ENCODE measurements at regions not wholly inside any gene's neighbourhood (a gene's known extent, or its start where the extent isn't known, plus 50 kb on each side); places are given as distances from the start of the nearest gene placed in this dataset.

DNA sequence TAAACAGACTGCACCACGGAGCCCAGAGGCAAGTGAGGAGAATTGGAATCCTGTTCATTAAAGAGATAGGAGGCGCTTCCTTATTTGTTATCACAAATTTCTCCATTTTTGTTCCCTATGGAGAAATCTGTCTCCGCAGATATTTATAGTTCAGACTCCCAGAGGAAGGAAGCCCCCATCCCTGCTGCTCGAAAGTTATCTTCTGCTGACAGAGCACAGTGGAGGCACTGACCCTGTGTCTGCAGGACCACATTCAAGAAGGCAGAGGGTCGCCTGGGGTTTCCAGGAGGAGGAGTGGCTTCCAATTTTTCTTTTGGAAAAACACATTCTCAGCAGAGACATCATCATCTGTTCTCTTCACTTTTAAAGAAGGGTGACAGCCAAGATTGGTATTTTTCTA is 73.0 kb upstream of the GPR45 start (continued):
- TF ChIP-seq, protein P1, sequence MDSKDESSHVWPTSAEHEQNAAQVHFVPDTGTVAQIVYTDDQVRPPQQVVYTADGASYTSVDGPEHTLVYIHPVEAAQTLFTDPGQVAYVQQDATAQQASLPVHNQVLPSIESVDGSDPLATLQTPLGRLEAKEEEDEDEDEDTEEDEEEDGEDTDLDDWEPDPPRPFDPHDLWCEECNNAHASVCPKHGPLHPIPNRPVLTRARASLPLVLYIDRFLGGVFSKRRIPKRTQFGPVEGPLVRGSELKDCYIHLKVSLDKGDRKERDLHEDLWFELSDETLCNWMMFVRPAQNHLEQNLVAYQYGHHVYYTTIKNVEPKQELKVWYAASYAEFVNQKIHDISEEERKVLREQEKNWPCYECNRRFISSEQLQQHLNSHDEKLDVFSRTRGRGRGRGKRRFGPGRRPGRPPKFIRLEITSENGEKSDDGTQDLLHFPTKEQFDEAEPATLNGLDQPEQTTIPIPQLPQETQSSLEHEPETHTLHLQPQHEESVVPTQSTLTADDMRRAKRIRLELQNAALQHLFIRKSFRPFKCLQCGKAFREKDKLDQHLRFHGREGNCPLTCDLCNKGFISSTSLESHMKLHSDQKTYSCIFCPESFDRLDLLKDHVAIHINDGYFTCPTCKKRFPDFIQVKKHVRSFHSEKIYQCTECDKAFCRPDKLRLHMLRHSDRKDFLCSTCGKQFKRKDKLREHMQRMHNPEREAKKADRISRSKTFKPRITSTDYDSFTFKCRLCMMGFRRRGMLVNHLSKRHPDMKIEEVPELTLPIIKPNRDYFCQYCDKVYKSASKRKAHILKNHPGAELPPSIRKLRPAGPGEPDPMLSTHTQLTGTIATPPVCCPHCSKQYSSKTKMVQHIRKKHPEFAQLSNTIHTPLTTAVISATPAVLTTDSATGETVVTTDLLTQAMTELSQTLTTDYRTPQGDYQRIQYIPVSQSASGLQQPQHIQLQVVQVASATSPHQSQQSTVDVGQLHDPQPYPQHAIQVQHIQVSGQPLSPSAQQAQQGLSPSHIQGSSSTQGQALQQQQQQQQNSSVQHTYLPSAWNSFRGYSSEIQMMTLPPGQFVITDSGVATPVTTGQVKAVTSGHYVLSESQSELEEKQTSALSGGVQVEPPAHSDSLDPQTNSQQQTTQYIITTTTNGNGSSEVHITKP (tag by site-specific recombination; IDR thresholded peaks at IDR 0.05): no peak

DNA sequence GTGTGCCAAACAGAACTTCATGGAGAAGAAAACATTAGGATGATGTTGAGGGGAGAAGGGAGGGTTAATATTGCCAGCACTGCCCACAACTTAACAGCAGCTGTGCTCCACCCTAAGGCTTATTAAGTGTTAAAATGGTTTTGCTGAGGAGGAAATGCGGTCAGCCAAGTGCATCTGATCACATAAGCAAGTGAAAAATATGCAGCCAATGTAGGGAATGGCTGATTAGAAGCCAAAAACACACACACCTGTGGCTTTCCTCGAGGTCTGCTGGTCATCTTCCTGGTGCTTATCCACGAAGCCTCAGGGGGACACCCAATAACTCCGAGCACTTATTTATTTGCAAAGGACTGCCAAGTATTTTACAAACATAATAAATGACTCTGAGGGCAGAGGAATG is 66.3 kb upstream of the GPR45 start:
- Histone ChIP-seq H3K27ac (ENCODE audit: extremely low read depth, low read depth, low read length) (no peak overlapping the region), H3K4me3 (ENCODE audit: low read depth, low read length) (no peak overlapping the region), H3K9me3 (ENCODE audit: control insufficient read depth, insufficient read depth, low read depth, low read length) (no peaks in the 10 kb centered on the region), H3K4me1 (ENCODE audit: control insufficient read depth, insufficient read depth, low read length) (no peaks in the 10 kb centered on the region), H3K36me3 (ENCODE audit: control insufficient read depth in 2 of 2, insufficient read depth in 1 of 2, low read length in 2 of 2) (no peaks in the 10 kb centered on the region)
- POLR2A ChIA-PET: no interaction called here
- TF ChIP-seq SCRT2 (tag by site-specific recombination; IDR thresholded peaks at IDR 0.05): 0 out of 2 replicates have a peak, but pooled peaks have one; percentile 22
- TF ChIP-seq ZNF529 (tag by site-specific recombination; IDR thresholded peaks at IDR 0.05; ENCODE audit: insufficient replicate concordance): no peak
- CTCF ChIA-PET: interaction anchor here (0.6 to 1.5 kb wide), 3 partner anchors 61 to 71 kb away, joined by 3 to 6 read pairs (median 3); no protein-coding TSS in a partner anchor

DNA sequence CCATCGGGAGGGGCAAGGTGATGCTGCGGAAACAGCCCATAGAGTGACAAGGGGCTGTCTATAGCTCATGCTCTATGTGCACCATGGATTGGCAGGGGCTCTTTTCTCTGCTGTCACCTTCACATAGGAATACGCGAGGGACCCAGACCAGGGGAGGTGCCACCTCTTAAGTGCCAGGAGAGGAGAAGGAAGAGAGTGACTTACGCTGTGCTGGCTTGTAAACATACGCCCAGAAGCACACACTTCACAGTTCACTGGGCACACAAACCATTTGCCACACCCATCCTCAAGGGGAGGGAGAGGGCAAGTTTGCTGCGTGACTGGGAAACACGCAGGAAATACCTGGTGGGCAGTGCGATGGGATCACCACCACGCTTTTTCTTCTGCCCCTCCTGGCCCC is 65.1 kb upstream of the GPR45 start:
- no peaks in the 10 kb centered on the region for H3K36me3 ChIP-seq (ENCODE audit: control insufficient read depth in 2 of 2, insufficient read depth in 1 of 2, low read length in 2 of 2)
- H3K4me3 ChIP-seq (ENCODE audit: low read depth, low read length): no peak overlapping the region
- POLR2A ChIA-PET: no interaction called here
- TF ChIP-seq SP3 (tag by site-specific recombination; IDR thresholded peaks at IDR 0.05) (no peak), ZNF341 (tag by site-specific recombination; IDR thresholded peaks at IDR 0.05; ENCODE audit: low read depth) (0 out of 2 replicates have a peak, but pooled peaks have one; percentile 35), KLF1 (tag by site-specific recombination; IDR thresholded peaks at IDR 0.05) (peak; percentile 81)
- CTCF ChIA-PET: interaction anchor here (0.6 to 1.5 kb wide), 2 partner anchors 62 to 119 kb away, joined by 3 to 6 read pairs; no protein-coding TSS in a partner anchor
- H3K4me1 ChIP-seq (ENCODE audit: control insufficient read depth, insufficient read depth, low read length): no peaks in the 10 kb centered on the region
- no peak overlapping the region for H3K27ac ChIP-seq (ENCODE audit: extremely low read depth, low read depth, low read length)
- no peaks in the 10 kb centered on the region for H3K9me3 ChIP-seq (ENCODE audit: control insufficient read depth, insufficient read depth, low read depth, low read length)

DNA sequence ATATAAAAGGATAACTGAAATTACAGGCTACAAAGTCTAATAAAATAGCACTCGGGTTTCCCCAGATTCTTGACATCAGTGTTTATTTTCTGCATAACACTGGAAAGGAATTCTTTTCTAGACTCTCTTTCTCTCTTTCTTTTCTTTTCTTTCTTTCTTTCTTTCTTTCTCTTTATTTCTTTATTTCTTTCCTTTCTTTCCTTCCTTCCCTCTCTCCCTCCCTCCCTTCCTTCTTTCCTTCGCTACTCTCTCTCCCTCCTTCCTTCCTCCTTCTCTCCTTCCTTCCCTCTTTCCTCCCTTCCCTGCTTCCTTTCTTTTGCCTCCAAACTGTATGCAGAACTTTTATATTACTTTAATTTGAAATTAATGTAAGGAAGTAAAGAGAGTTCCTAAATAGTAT is 64.5 kb upstream of the GPR45 start:
- H3K4me1 ChIP-seq (ENCODE audit: control insufficient read depth, insufficient read depth, low read length): no peaks in the 10 kb centered on the region
- H3K27ac ChIP-seq (ENCODE audit: extremely low read depth, low read depth, low read length): no peak overlapping the region
- no peak overlapping the region for H3K4me3 ChIP-seq (ENCODE audit: low read depth, low read length)
- peak; percentile 45 for TF ChIP-seq ZNF366 (tag by site-specific recombination; conservative IDR thresholded peaks at IDR 0.05)
- TF ChIP-seq ZNF830 (tag by site-specific recombination; IDR thresholded peaks at IDR 0.05; ENCODE audit: low read depth): no peak
- ChIA-PET POLR2A (no interaction called here), CTCF (no interaction called here)
- H3K36me3 ChIP-seq (ENCODE audit: control insufficient read depth in 2 of 2, insufficient read depth in 1 of 2, low read length in 2 of 2): no peaks in the 10 kb centered on the region
- no peaks in the 10 kb centered on the region for H3K9me3 ChIP-seq (ENCODE audit: control insufficient read depth, insufficient read depth, low read depth, low read length)

DNA sequence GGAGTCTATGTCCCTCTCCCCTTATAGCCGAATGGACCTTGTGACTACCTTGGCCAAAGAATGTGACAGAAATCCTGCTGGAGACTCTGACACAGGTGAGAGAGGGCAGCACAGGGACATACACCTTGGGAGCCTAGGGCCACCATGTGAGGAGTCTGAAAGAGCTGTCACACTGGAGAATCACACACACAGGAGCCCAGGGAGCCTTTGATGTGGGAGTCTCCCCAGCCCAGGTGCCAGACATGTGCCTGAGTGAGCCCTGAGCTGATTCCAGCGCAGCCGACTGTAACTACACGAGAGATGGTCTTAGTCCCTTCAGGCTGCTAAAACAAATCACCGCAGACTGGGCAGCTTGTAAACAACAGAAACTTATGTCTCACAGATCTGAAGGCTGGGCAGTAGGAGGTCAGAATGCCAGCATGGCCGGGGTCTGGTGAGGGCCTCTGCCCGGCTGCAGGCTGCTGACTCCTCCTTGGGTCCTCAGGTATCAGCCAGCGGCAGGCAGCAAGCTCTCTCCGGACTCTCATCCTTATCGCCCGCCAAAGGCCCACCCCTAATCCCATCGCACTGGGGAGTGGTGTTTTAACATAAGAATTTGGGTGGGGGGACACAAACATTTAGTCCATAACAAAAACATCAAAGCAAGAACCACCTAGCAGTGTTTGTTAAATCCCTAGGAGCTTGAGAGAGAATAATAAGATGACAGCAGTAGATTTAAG is 63.8 kb upstream of the GPR45 start:
- Histone ChIP-seq H3K4me3 (ENCODE audit: low read depth, low read length) (no peak overlapping the region), H3K27ac (ENCODE audit: extremely low read depth, low read depth, low read length) (no peak overlapping the region), H3K4me1 (ENCODE audit: control insufficient read depth, insufficient read depth, low read length) (no peaks in the 10 kb centered on the region), H3K9me3 (ENCODE audit: control insufficient read depth, insufficient read depth, low read depth, low read length) (no peaks in the 10 kb centered on the region), H3K36me3 (ENCODE audit: control insufficient read depth in 2 of 2, insufficient read depth in 1 of 2, low read length in 2 of 2) (no peaks in the 10 kb centered on the region)
- CTCF ChIA-PET: no interaction called here
- POLR2A ChIA-PET: no interaction called here
- TF ChIP-seq ZNF596 (tag by site-specific recombination; IDR thresholded peaks at IDR 0.05) (no peak), ZNF473 (tag by site-specific recombination; IDR thresholded peaks at IDR 0.05) (no peak), ZNF324 (tag by site-specific recombination; IDR thresholded peaks at IDR 0.05) (no peak), ZNF121 (tag by site-specific recombination; IDR thresholded peaks at IDR 0.05) (no peak), SP3 (tag by site-specific recombination; IDR thresholded peaks at IDR 0.05) (no peak), ZNF132 (tag by site-specific recombination; IDR thresholded peaks at IDR 0.05; ENCODE audit: borderline replicate concordance) (no peak), KLF7 (tag by site-specific recombination; IDR thresholded peaks at IDR 0.05; ENCODE audit: borderline replicate concordance) (no peak), ZBTB48 (tag by site-specific recombination; IDR thresholded peaks at IDR 0.05) (no peak)
- TF ChIP-seq, protein P2, sequence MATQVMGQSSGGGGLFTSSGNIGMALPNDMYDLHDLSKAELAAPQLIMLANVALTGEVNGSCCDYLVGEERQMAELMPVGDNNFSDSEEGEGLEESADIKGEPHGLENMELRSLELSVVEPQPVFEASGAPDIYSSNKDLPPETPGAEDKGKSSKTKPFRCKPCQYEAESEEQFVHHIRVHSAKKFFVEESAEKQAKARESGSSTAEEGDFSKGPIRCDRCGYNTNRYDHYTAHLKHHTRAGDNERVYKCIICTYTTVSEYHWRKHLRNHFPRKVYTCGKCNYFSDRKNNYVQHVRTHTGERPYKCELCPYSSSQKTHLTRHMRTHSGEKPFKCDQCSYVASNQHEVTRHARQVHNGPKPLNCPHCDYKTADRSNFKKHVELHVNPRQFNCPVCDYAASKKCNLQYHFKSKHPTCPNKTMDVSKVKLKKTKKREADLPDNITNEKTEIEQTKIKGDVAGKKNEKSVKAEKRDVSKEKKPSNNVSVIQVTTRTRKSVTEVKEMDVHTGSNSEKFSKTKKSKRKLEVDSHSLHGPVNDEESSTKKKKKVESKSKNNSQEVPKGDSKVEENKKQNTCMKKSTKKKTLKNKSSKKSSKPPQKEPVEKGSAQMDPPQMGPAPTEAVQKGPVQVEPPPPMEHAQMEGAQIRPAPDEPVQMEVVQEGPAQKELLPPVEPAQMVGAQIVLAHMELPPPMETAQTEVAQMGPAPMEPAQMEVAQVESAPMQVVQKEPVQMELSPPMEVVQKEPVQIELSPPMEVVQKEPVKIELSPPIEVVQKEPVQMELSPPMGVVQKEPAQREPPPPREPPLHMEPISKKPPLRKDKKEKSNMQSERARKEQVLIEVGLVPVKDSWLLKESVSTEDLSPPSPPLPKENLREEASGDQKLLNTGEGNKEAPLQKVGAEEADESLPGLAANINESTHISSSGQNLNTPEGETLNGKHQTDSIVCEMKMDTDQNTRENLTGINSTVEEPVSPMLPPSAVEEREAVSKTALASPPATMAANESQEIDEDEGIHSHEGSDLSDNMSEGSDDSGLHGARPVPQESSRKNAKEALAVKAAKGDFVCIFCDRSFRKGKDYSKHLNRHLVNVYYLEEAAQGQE (tag by site-specific recombination; IDR thresholded peaks at IDR 0.05): no peak
- TF ChIP-seq, protein P3, sequence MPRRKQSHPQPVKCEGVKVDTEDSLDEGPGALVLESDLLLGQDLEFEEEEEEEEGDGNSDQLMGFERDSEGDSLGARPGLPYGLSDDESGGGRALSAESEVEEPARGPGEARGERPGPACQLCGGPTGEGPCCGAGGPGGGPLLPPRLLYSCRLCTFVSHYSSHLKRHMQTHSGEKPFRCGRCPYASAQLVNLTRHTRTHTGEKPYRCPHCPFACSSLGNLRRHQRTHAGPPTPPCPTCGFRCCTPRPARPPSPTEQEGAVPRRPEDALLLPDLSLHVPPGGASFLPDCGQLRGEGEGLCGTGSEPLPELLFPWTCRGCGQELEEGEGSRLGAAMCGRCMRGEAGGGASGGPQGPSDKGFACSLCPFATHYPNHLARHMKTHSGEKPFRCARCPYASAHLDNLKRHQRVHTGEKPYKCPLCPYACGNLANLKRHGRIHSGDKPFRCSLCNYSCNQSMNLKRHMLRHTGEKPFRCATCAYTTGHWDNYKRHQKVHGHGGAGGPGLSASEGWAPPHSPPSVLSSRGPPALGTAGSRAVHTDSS (tag by site-specific recombination; IDR thresholded peaks at IDR 0.05): no peak

Measured in HEK293 (cell line).